MM.1S (cell line): ENCODE measurements at regions not wholly inside any gene's neighbourhood (a gene's known extent, or its start where the extent isn't known, plus 50 kb on each side); places are given as distances from the start of the nearest gene placed in this dataset.

Experiments
- CTCF ChIP-seq: fragments of 300-600 bp; sonication (generic); IDR thresholded peaks from 2 replicates; pipeline ENCODE4 v1.5.1; 2016; ENCODE audit warnings: antibody characterized with exemption, low read length, mixed read lengths
- EZH2 ChIP-seq: fragments of 300-600 bp; sonication (generic); optimal IDR thresholded peaks from 2 replicates; pipeline ENCODE3; 2017; ENCODE audit warnings: low read depth, mild to moderate bottlenecking, antibody characterized with exemption, low read length, mixed read lengths

GRCh38 chr10:33070101-33070500, 112.1 kb upstream of the ITGB1 start:
- no peak for TF ChIP-seq CTCF
- TF ChIP-seq EZH2: no peak
